Pancreas (tissue), 10 donors: ENCODE measurements at regions not wholly inside any gene's neighbourhood (a gene's known extent, or its start where the extent isn't known, plus 50 kb on each side); places are given as distances from the start of the nearest gene placed in this dataset.

Experiments used
- ATAC-seq, 4 donors: fragments of 200-7000 bp; cut with Tn5 transposase; one replicate each; pipeline versions ENCODE4 v1.8.0 to v1.9.1; 2020; ENCODE audit warnings: mild to moderate bottlenecking in 4 of 4, moderate library complexity in 4 of 4
- DNase-seq, 6 donors: peaks; one replicate each; pipeline ENCODE4 v3.0.0-alpha.2; 2020
- FAIRE-seq: peaks from 2 replicates; lab custom pipeline; 2012; peaks lifted over from hg19 to GRCh38; lab: Jason Lieb, UNC
- H3K27ac ChIP-seq, 4 donors: fragments of 200-600 bp; sonication (generic); 1 replicate in 3 of 4; 2 replicates in 1 of 4; pipeline versions ENCODE4 v1.5.0 to v1.8.0; 2020
- H3K27me3 ChIP-seq, 4 donors: fragments of 200-600 bp; one replicate each; pipeline ENCODE4 v1.8.0; 2021
- H3K36me3 ChIP-seq, 3 donors: fragments of 200-600 bp; sonication (generic) in 1 of 3; one replicate each; pipeline versions ENCODE4 v1.5.0 to v1.8.0; 2020 to 2021
- H3K4me1 ChIP-seq, 3 donors: fragments of 200-600 bp; one replicate each; pipeline ENCODE4 v1.8.0; 2021
- H3K4me3 ChIP-seq, 4 donors: fragments of 200-600 bp; sonication (generic) in 2 of 4; one replicate each; pipeline versions ENCODE4 v1.5.0 to v1.8.0; 2020 to 2021
- H3K9me3 ChIP-seq, 4 donors: fragments of 200-600 bp; one replicate each; pipeline ENCODE4 v1.8.0; 2021
- whole genome bisulfite sequencing, 2 donors: extraction: QIAGEN DNeasy Blood & Tissue Kit; methylation state at CpG; one replicate each; pipeline ENCODE4 v1.1.7; 2013; 5-methylcytosine and 5-hydroxymethylcytosine counted together
- intact Hi-C, 3 donors: fragments of 100-400 bp; cut with DNase I; formaldehyde crosslinking; loops; one replicate each; pipeline versions ENCODE4 v1.11.1 to v1.14.2; 2022
- TF ChIP-seq, protein P1 (sequence below), 4 donors: fragments of 200-600 bp; sonication (generic) in 3 of 4; IDR thresholded peaks; one replicate each; pipeline versions ENCODE4 v1.5.0 to v1.8.0; 2021; ENCODE audit warnings: antibody characterized with exemption in 4 of 4
- donor health status: healthy with polysubstance abuse.
- donor health status: DM: no; HTN: no; CAD: no; lungs with moderate emphysema.
- donor health status: DM: no; HTN: no; CAD: no.
- donor health status: control.
- donor health status: control.
- donor health status: Bipolar disorder and iron deficiency.
- donor health status: DM: yes; HTN: yes; CAD: no.
- donor health status: DM: no; HTN: no; CAD: no.
- donor health status: DM: no; HTN: no; CAD: no.
- donor health status: DM: yes; HTN: yes; CAD: no.

DNA sequence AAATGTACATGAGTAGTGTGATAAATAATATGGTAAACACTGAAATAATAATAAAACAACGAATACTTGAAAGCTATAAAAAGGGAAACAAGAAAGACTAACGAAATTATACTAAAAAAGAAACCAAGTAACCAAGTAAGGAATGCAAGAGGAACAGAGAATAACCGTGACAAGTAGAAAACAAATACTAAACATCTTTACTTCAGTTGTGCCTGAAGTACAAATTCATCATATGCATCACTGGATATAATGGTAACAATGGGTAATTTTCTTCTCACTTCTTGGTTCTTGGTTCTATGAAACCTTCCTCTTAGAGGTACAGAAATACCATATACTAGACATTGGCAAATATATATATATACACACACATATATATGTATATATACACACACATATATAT lies 1093.6 kb upstream of the B3GALT2 start:
- intact Hi-C loops: no loop called here
- no peaks in the 10 kb centered on the region for H3K9me3 ChIP-seq
- no peak for DNase-seq
- H3K36me3 ChIP-seq: no peaks in the 10 kb centered on the region
- TF ChIP-seq, protein P1, sequence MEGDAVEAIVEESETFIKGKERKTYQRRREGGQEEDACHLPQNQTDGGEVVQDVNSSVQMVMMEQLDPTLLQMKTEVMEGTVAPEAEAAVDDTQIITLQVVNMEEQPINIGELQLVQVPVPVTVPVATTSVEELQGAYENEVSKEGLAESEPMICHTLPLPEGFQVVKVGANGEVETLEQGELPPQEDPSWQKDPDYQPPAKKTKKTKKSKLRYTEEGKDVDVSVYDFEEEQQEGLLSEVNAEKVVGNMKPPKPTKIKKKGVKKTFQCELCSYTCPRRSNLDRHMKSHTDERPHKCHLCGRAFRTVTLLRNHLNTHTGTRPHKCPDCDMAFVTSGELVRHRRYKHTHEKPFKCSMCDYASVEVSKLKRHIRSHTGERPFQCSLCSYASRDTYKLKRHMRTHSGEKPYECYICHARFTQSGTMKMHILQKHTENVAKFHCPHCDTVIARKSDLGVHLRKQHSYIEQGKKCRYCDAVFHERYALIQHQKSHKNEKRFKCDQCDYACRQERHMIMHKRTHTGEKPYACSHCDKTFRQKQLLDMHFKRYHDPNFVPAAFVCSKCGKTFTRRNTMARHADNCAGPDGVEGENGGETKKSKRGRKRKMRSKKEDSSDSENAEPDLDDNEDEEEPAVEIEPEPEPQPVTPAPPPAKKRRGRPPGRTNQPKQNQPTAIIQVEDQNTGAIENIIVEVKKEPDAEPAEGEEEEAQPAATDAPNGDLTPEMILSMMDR (IDR thresholded peaks at IDR 0.05): no peak
- 67 to 90% methylated on average over 3 of the region's 3 CpGs for WGBS, 2 donors
- ATAC-seq: no peak
- H3K27me3 ChIP-seq: no peaks in the 10 kb centered on the region
- no peak overlapping the region for H3K27ac ChIP-seq
- no peaks in the 10 kb centered on the region for H3K4me1 ChIP-seq
- FAIRE-seq: no peak
- no peak overlapping the region for H3K4me3 ChIP-seq

DNA sequence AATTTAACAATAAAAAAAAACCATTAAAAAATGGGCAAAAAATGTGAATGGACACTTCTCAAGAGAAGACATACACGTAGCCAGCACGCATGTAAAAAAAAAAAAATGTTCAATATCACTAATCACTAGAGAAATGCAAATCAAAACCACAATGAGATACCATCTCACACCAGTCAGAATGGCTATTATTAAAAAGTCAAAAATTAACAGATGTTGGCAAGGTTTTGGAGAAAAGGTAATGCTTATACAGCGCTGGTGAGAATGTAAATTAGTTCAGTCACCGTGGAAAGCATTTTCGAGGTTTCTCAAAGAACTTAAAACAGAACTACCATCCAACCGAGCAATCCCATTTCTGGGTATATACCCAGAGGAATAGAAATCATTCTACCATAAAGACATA lies 1091.5 kb upstream of the B3GALT2 start:
- Histone ChIP-seq H3K4me3 (no peak overlapping the region), H3K27me3 (no peaks in the 10 kb centered on the region), H3K4me1 (no peaks in the 10 kb centered on the region), H3K27ac (no peak overlapping the region), H3K9me3 (no peaks in the 10 kb centered on the region), H3K36me3 (no peaks in the 10 kb centered on the region)
- ATAC-seq: no peak
- DNase-seq: no peak
- intact Hi-C loops: no loop called here
- TF ChIP-seq, protein P1 (IDR thresholded peaks at IDR 0.05): no peak
- 85 to 89% methylated on average over 6 of the region's 6 CpGs for WGBS, 2 donors
- FAIRE-seq: no peak

DNA sequence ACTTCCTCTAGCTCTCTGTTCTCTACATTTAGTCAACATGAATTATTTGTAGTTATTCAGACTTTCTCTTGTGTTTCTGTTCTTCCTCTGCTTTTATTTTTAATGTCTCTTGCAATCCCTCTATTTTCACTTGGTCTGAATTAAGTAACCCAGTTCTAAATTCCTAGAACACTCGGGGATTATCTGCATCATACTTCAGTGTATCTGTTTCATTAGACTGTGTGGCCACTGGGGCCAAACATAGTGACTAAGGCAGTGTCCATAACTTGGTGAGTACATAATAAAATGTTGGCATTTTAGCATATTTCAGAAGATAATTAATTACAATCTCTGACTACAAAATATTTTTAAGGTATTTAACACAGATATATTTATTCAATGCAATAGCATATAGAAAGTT lies 1087.2 kb upstream of the B3GALT2 start:
- DNase-seq (no peak), FAIRE-seq (no peak), ATAC-seq (no peak)
- Histone ChIP-seq H3K4me3 (no peak overlapping the region), H3K27ac (no peak overlapping the region), H3K27me3 (no peaks in the 10 kb centered on the region), H3K9me3 (no peaks in the 10 kb centered on the region), H3K36me3 (no peaks in the 10 kb centered on the region), H3K4me1 (no peaks in the 10 kb centered on the region)
- TF ChIP-seq, protein P1 (IDR thresholded peaks at IDR 0.05): no peak
- intact Hi-C loops: no loop called here
- 49 to 71% methylated on average over 1 of the region's 1 CpG for WGBS, 2 donors

DNA sequence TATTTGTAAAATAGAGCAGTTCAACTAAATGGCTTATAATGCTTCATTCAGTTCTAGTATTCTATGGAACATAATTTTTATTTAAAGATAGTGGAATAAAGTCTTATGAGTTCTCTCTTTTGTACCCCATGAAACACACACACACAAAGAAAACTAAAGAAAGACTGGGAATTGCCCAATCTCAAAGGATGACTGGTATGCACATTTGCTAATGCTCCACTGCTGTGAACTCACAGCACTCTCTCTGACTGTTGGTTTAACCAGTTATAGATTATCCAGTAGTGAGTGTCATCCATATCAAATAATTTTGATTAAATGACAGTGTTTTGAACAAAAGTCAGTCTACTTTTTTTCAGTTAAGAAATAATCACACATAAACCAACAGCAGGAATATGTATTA lies 1082.4 kb upstream of the B3GALT2 start:
- Histone ChIP-seq H3K27me3 (no peaks in the 10 kb centered on the region), H3K4me1 (no peaks in the 10 kb centered on the region), H3K4me3 (no peak overlapping the region), H3K36me3 (no peaks in the 10 kb centered on the region), H3K27ac (no peak overlapping the region), H3K9me3 (no peaks in the 10 kb centered on the region)
- FAIRE-seq (no peak), ATAC-seq (no peak), DNase-seq (no peak)
- TF ChIP-seq, protein P1 (IDR thresholded peaks at IDR 0.05): no peak
- intact Hi-C loops: no loop called here

DNA sequence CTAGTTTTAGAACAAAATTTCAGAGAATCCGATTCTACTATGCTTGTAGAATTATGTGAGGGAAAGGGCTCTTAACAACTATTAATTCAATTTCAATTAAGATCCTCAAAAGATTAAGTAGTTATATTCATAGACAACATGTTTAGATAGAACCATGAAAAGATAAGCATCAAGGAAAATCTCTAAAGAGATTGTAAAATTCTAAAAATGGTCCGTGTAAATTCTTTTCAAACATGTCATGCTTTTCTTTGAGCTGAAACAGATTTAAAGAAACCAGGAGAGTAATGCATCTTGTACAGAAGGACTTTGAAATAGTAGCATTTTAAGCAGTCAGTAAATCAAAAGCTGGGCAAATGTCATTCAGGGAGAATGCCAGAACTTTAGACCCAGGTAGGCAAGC lies 1080.6 kb upstream of the B3GALT2 start:
- no peaks in the 10 kb centered on the region for H3K27me3 ChIP-seq
- TF ChIP-seq, protein P1 (IDR thresholded peaks at IDR 0.05): no peak
- no peaks in the 10 kb centered on the region for H3K36me3 ChIP-seq
- H3K9me3 ChIP-seq: no peaks in the 10 kb centered on the region
- FAIRE-seq (no peak), DNase-seq (no peak), ATAC-seq (no peak)
- no peak overlapping the region for H3K27ac ChIP-seq
- no peak overlapping the region for H3K4me3 ChIP-seq
- H3K4me1 ChIP-seq: no peaks in the 10 kb centered on the region
- 48 to 75% methylated on average over 2 of the region's 2 CpGs for WGBS, 2 donors
- intact Hi-C loops: no loop called here
